Stimulated activated CD8-positive, alpha-beta memory T cell treated with anti-CD3 and anti-CD28 coated beads, Interleukin-7, amount 100 ng/mL, for 48 hours (primary cell): ENCODE measurements at regions not wholly inside any gene's neighbourhood (a gene's known extent, or its start where the extent isn't known, plus 50 kb on each side); places are given as distances from the start of the nearest gene placed in this dataset.
"Not testable (repeated sequence)": the region's sequence is repeated elsewhere in the genome, so short reads cannot be mapped to it uniquely, and the experiment has no call there.

Source experiments
- DNase-seq, 2 donors: peaks; one replicate each; pipeline ENCODE4 v3.0.0-alpha.2; 2020; ENCODE audit warnings: low read depth in 1 of 2; ENCODE audit errors: extremely low read depth in 1 of 2

DNA sequence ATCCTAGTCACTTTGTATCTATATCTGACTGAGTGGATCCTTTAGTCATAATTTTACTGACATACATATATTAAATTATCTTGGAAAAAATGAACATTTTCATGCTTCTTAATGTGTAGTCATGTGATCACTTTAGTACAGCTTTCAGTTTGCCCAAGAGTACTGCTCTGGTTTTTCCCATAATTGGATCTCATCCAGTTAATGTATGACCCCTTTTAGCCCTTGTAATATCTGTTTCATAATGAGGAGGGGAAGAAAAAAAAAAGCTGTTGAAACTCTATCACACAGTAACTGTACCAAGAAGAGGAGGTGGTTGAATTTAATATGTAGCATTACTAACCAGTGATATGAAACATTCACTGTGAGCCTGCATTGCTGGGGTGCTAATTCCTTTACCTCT is 328.7 kb downstream of the PTPRC start:
- DNase-seq = no peak

DNA sequence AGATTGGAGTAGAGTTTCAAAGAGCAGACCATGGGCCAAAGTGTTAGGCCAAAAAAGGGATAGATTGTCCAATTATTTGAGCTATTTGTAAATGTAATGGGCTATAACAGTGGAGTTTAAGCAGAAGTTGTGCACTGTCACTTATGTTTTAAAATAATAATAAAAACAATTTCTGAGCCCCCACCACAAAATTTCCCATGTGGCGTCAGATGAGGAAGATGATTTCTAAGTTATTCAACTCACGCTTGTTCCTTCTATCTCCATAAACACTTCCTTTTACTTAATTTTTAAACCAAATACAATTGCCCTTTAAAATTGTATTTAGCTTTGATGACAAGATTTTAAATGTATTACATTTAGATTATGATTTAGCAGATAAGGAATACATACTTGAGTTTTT is 330.0 kb downstream of the PTPRC start:
- no peak for DNase-seq

DNA sequence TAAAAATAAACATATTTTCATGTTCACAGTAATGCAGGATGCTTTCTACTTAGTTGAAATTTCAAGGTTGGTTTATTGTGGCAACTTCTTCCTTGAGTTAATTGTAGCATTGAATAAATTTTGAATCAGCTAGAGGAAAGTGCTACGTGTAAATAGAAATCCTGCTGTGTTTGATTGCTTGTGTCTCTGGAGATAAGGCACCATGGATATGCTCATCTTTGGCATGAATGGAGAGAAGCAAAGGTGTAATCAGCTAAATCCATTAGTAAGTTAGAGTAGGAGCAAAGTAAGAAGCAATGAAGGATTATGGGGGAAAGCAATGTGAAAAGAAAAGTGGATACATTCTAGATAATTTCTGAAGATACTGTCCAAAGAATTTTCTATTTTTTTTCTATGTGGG is 331.1 kb downstream of the PTPRC start:
- DNase-seq = no peak

DNA sequence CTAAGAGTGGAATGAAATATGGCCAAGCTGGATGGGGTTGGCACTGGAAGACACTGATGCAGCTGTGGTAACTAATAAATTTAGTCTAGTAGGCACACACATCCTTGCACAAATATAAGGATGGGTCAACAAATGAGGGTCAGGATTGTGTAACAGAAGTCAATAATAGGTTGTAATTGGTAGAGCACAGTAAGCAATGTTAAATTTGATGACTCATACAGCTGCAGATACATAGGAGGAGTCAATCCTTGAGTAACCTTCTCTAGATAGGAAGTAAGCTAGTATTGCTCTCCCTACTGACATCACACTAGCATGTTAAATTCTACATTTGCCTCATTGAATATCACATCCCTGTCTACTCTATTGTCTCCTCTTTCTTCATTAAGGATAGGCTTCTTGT is 332.1 kb downstream of the PTPRC start:
- DNase-seq = no peak

GRCh38 chr1:198977909-198978308 is 339.1 kb downstream of the PTPRC start:
- DNase-seq = no peak

- DNase-seq = no peak
Observed at GRCh38 chr1:198978523-198978922, 339.7 kb downstream of the PTPRC start.

- DNase-seq = no peak
Observed at GRCh38 chr1:198986036-198986435, 347.2 kb downstream of the PTPRC start.

DNA sequence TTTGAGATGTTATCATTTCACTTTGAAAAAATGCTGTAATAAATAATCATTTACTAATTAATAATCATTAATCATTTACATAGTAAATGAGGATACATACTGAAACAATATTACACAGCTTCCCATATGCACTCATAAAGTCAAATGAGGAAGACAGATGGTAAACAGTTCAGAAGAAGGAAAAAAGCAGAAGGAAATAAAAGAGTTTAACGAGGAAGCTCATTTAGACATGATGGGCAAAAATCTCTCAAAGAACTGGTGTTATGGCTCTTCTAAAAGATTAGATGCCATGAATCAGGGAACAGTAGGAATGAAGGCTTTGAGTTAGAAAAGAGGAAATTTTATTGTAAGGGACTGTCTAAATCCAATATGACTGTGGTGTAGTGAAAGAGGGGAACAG is 347.6 kb downstream of the PTPRC start:
- no peak for DNase-seq

GRCh38 chr1:199002661-199003060 is 363.8 kb downstream of the PTPRC start:
- DNase-seq = no peak

GRCh38 chr1:199007423-199007822 is 368.6 kb downstream of the PTPRC start:
- DNase-seq = no peak

DNA sequence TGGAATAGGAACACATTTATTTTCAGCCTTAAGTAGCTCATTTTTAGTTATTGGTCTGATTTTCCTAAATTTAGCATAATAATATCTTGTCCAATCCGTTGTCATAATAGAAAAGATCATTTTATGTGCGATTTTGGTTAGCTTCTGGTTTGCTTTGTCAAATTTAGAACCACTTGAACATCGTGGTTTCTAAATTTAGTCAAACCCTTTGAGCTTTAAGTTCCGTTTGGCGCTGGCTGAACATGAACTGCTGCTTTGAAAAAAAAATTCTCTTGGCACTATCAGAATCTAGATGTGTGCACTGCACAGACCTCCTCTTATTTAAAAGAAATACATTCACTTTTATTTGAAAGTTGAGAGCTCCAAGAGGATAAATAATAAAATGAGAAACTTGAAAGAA is 370.6 kb downstream of the PTPRC start:
- DNase-seq = no peak

- DNase-seq = no peak
Observed at GRCh38 chr1:199010492-199010891, 371.7 kb downstream of the PTPRC start.

GRCh38 chr1:199010933-199011332 is 372.1 kb downstream of the PTPRC start:
- no peak for DNase-seq

DNA sequence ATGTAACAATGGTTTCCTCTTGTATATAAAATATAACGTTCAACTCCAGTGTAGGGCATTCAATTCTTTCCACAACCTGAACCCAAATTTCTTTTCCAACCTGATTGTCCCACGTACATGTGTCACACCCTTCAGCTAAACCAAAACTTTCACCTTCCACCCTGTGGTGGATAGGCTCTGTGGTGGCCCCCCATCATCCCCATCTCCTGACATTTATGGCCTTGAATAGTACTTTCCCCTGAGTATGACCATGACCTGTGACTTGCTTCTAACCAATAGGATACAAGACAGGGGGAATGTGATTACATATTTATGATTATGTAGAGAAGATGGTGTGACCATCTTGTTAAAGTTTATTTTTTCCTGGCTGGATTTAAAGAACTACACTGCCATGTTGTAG is 377.0 kb downstream of the PTPRC start:
- DNase-seq = no peak

DNA sequence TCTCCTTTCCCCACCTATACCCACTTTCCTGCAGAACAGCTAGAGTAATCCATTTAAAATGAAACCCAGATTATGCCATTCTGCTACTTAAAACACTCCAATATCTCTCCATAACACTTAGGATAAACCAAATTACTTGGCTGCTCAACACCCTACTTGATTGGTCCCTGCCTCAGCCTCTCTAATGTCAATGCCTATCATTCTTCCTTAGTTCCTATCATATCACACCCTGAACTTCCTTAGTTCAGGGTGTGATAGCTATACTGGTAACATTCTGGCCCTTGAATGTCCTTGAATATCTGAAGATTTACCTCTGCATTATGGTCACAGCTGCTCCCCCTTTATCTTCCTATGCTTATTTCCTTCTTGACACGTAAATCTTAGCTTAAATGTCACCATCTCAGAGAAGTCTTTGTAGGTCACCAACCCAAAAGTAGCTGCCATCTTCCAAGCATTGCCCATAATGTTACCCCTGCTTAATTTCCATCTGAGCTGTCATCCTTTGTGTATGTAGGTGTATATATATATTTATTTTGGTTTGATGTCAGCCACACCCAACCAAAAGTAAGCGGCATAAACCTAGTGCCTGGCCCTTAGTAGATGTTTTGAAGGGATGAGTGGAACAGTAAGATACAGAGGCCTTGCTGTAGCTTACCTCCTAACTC is 379.8 kb downstream of the PTPRC start:
- no peak for DNase-seq

DNA sequence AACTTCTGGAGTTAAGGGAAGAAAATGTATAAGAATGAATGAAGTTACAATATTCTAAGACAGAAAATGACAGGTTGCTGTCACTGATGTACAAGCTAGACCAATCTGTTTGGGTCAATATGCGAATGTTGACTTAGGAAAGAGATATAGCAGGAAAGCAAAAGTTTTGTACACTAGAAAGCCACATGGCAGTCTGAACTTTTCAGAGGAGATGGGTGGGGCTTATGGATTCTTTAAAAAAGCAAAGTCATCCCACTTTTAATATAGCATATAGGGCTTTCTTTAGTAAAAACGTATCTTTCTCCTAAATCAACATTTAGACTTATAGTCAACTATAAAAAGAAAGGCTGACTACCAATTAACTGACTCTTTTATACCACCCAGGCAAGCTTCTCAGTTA is 381.2 kb downstream of the PTPRC start:
- DNase-seq = no peak

DNA sequence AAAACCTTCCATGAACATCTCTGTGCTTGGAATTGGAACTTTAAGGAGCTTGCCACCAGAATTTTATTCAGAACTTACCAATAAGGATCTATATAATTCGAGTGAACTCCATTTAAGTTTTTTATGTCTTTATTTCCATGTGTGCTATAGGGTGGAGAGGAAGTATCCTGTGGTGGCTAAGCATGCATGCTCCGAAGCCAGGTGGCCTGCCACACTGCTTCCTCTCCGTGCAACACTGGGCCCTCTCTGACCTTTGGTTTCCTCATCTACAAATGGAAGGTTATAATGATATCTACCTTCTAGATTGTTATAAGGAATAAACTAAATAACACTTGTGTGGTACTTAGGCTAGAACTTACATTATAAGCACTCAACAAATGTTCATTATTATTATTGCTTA is 382.1 kb downstream of the PTPRC start:
- DNase-seq = no peak

DNA sequence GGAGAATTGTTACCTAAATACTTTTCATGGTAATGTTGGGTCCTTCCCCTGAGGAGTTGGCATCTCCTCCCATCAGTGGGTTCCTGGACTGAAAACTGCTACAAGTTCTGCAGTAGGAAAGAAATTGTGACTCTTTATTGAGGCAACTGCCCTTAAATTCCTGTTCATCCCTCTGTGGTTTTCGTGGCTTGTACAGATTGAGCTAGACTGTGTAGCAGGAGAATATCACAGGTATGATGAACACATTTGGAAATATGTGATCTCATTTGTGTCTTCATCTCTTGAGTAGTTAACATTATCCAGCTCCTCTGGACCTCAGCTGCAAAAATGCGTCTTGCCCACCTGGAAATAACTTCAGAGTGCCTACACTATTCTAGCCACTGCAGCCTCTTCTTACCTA is 390.6 kb downstream of the PTPRC start:
- no peak for DNase-seq

- DNase-seq = no peak
Observed at GRCh38 chr1:199029855-199030254, 391.0 kb downstream of the PTPRC start.

DNA sequence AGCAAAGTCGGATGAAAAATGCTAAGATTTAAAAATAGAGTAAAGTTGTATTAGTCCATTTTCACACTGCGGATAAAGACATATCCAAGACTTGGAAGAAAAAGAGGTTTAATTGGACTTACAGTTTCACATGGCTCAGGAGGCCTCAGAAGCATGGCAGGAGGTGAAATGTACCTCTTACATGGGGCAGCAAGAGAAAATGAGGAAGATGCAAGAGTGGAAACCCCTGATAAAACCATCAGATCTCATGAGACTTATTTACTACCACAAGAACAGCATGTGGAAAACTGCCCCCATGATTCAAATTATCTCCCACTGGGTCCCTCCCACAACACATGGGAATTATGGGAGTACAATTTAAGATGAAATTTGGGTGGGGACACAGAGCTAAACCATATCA is 391.7 kb downstream of the PTPRC start:
- not testable (repeated sequence) for DNase-seq

DNA sequence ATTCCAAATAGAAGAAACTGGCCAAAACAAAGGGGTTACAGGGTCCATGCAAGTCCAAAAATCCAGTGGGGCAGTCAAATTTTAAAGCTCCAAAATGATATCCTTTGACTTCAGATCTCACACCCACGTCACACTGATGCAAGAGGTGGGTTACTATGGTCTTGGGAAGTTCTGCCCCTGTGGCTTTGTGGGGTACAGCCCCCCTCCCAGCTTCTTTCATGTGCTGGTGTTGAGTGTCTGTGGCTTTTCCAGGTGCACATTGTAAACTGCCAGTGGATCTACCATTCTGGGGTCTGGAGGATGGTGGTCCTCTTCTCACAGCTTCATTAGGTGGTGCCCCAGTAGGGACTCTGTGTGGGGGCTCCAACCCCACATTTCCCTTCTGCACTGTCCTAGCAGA is 392.3 kb downstream of the PTPRC start:
- not testable (repeated sequence) for DNase-seq

- DNase-seq = not testable (repeated sequence)
Observed at GRCh38 chr1:199032479-199032878, 393.6 kb downstream of the PTPRC start.

- DNase-seq = no peak
Observed at GRCh38 chr1:199033661-199034060, 394.8 kb downstream of the PTPRC start.
